GM21825 (cell line): ENCODE measurements at regions not wholly inside any gene's neighbourhood (a gene's known extent, or its start where the extent isn't known, plus 50 kb on each side); places are given as distances from the start of the nearest gene placed in this dataset.

Experiments
- ATAC-seq: cut with Tn5 transposase; IDR thresholded peaks from one replicate; pipeline ENCODE4 v1.9.1; 2021; ENCODE audit warnings: mild to moderate bottlenecking, moderate library complexity; ENCODE audit not compliant: unreplicated experiment

- no peak for ATAC-seq
These were observed 62.0 kb upstream of the MAP3K7 start for GRCh38 chr6:90648873-90649272.

GRCh38 chr6:90646940-90647339 is 60.1 kb upstream of the MAP3K7 start:
- ATAC-seq: no peak

GRCh38 chr6:90645634-90646033 is 58.8 kb upstream of the MAP3K7 start:
- ATAC-seq: no peak

GRCh38 chr6:90644492-90644891 is 57.6 kb upstream of the MAP3K7 start:
- no peak for ATAC-seq

- no peak for ATAC-seq
These were observed 56.5 kb upstream of the MAP3K7 start for GRCh38 chr6:90643381-90643780.

- ATAC-seq: no peak
These were observed 50.4 kb upstream of the MAP3K7 start for GRCh38 chr6:90637320-90637719.
